NCI-H1436 treated with DMSO at 0.1 percent for 48 hours (cell line): ENCODE measurements at regions not wholly inside any gene's neighbourhood (a gene's known extent, or its start where the extent isn't known, plus 50 kb on each side); places are given as distances from the start of the nearest gene placed in this dataset.

Experiments
- DNase-seq: peaks from one replicate; lab custom pipeline; 2025; lab: John Stamatoyannopoulos, UW

DNA sequence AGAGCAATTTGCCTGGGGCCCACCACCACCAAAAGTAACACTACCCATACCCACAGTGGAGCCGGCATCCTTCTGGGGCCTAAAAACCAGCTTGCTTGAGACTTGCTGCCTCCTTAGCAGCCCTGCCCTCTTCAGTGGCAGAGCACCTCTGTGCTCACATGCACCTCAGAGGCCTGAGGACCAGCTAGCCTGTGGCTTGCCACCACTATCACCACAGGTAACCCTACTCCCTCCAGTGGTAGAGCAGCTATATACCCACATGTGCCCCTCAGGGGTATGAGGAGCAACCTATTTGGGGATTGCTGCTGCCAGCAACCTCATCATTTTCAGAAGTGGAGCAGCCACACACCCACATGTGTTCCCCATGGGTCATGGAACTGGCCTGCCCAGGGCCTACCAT is 111.4 kb upstream of the SPRY2 start:
- no peak for DNase-seq

DNA sequence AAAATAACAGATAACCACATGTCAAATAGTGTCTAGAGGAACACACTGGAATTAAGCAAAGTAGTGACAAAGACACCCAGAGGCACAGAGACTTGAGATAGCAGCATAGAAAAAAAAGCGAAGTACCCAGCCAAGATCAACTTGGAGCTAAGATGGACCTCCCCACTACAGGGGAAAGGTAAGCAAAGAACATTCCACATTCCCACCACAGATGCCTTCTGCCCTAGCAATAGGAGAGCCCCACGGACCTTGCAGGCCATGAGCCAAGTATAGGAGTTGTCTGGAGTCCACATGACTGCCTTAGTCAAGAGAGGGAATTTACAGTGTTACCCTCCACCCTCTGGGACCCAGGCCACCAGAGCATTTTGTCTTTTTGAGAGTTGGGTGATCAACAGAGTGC is 110.7 kb upstream of the SPRY2 start:
- no peak for DNase-seq

DNA sequence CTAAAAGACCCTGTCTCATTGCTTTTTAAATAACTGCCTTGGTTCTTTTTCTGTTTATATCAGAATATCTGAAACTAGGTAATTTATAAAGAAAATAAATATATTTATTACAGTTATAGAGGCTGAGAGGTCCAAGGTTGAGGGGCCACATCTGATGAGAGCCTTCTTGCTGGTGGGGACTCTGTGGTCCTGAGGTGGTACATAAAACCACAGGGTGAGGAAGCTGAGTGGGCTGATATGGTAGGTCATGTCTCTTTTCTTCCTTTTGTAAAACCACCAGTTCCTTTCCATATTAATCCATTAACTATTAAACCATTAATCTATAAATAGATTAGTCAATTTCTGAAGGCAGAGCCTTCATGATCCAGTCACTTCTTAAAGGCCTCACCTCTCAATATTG is 109.5 kb upstream of the SPRY2 start:
- no peak for DNase-seq

DNA sequence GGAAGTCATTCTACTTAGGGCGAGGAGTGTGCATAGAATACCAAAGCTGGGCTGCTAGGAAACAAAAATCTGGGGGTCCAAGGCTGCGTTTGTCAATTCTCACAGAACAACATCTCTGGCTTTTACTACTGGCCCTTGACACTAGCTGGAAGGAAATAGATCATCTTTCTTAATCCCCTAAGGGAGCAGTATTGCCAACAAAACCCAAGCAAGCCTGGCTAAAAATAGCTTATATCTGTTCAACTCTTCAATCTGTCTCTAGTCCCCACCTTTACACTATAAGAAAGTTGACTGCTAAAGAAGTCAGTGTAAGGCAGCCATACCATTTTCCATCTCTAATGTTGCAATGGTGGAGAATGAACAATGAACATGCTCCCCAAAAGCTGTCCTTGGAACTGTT is 107.8 kb upstream of the SPRY2 start:
- DNase-seq: no peak

DNA sequence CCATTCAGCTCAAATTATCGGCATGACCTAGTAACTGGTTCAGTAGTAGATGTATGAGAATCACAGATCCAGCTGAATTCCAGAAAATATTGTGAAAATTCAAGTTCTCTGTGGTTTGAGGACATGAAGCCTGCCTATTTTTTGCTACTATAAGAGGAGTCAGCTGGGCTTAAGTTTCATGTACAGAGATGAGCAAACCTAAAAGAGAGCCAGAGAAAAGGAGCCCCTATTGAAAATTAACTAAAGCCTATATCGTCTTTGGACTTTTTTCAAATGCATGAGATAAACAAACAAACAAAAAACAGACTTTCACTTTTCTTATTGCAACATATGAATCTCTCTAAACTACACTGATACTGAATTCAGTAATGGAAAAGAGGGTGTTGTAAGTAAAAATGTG is 106.8 kb upstream of the SPRY2 start:
- no peak for DNase-seq

DNA sequence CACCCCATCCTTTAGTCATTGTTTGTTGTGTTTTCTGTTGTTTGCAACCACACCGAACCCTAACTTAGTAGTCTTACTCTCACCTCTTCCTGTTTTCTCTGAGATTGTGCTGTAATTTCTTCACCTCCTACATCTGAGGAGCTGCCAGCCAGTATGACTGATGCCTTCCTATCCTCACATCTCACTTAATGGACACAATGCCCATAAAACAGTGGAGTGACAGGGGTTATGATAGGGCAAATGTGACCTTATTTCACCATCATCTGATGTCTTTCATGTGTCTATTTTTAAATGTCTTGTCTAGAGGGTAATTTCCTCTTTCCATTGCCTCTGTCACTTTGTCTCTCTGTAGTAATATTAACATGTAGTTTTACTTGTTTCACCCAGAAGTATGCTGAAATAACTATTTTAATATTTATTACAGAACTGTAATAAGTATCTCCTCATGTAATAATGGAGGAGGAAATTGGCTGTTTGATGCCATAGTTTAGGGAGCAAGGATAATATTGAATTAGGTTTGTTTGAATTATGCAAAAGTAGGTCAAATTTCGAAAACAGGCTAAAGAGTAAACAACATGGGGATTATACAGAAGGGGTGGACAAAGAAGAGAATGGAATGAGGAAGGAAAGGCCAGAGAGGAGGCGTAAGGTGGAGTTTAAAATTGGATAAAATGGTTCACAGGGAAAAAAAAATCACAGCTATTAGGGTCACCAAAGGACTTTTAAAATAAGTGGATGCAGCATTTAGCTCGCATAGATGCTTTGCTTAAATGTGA is 103.5 kb upstream of the SPRY2 start:
- no peak for DNase-seq

DNA sequence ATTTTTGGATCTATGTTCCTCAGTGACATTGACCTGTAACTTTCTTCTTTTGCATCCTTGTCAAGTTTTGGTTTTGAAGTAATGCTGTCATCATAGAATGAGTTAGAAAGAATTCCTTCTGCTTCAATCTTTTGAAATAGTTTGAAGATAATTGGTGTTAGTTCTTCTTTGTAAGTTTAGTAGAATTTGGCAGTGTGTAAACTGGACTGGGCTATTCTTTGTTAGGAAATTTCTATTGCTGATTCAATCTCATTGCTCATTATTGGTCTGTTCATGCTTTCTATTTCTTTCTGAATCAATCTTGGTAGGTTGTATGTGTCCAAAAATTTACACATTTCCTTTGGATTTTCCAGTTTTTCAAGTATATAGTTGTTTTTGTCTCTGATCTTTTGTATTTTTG is 101.7 kb upstream of the SPRY2 start:
- DNase-seq: no peak

DNA sequence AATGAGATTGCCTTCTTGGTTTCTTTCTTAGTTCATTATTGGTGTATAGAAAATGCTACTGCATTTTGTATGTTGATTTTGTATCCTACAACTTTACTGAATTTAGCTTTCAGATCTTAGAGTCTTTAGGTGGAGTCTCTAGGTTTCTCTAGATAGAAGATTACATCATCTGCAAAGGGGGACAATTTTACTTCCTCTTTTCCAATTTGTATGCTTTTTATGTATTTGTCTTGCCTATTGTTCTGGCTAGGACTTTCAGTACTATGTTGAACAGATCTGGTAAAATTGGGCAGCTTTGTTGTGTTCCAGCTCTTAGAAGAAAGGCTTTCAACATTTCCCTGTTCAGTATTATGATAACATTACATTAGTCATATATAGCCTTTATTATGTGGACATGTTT is 101.0 kb upstream of the SPRY2 start:
- DNase-seq: no peak

DNA sequence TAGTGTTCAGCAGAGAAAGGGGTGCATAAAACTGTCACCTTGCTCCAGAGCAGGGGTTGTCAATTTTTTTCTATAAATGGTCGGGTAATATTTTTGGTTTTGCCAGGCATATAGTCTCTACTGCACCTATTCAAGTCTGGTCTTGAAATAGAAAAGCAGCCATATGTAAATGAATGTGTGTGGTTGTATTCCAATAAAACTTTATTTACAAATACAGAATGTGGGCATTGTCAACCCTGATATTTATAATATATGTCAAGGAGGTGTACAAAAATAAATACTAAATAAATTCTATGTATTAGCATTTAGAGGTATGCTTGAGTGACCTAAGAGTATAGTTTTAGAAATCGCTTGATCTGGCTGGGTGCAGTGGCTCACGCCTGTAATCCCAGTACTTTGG is 97.6 kb upstream of the SPRY2 start:
- no peak for DNase-seq

DNA sequence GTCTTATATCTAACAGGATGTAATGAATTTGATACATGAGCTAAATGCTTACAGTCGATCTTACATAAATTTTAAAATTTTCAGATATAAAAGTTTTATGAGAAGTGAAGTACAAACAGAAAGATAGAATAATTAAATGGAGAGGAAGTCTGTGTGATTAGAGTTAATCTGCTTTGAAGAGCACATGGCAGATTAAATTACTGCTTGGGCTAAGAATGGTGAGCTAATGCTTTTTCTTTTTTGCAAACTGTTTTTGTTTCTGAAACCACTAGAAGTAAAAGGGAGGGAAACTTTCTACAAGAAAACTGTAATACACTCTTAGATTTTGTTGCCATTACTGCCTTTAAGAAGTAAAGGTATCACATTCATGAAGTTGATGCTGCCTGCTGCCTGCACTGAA is 96.3 kb upstream of the SPRY2 start:
- DNase-seq: no peak

DNA sequence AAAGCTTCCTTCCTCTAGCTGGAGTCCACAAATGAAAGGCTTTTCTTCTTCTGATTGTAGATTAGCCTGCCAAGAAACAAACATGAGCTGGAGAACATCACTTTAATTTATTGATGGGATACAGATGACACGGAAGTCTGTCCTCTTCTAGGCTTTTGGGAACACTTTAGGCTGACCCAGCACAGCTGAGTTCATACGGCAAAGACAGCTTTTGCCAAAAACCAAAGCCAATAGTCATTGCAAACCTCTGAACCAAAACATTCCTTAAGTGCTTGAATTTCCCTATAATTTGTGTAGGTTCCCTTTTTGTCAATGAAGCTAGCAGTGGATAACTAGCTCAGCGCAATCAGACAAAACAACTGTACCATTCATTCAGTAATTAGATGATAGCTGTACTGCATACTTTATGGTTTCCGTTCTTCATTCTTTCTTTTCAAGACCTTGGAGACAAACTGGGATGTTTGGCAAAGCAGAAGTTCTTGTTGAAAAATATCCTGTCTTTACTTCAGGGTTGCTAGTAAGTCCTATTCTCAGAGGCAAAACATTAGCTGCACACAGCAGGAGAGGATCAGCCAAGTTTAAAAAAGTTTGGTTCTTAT is 95.7 kb upstream of the SPRY2 start:
- DNase-seq: no peak

DNA sequence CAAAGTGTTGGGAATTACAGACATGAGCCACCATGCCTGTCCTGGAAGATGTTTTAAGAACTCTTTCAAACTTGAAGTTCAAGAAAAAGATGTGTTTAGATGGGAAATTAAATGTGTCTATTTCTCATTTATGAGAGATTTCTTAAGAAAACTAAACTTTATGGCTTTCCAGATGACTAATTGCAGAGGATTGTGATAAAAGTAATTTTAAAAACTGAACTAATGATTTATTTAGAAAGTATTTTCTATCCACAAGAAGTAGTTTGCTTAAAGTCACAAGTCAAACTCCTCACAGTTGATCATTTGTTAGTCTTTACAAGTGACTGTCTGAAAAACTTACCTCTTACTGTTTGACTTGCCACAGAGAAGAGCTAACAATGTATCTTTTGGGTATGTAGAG is 89.6 kb upstream of the SPRY2 start:
- no peak for DNase-seq

DNA sequence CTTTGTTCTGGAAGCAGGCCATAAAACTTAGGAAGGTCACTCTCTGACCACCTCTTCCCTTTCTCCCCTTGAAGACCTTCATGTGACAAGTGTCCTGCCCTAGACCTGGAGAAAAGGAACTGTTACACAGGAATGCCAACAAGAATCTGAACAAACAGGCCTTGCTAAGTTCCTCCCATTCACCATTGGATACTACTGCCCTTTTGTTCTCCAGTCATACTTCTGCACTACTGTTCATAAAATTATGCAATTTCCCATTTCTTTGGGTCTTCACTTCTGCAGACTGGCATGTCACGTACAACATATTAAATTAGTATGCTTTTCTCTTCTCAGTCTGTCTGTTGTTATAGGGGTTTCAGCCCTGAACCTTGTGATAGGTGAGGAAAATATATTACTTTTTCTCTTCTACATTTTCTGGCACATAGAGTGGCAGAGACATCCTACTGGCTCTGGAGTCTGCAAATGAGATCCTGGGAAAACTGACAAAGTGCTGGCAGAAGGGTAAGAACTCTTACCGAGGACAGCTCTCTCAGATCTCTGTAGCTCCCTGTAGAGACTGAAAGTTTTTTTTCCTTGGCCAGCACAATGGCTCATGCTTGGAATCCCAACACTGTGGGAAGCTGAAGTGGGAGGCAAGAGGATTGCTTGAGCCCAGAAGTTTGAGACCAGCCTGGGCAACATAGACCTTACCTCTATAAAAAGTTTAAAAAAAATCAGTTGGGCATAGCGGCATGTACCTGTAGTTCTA is 87.6 kb upstream of the SPRY2 start:
- DNase-seq: no peak

DNA sequence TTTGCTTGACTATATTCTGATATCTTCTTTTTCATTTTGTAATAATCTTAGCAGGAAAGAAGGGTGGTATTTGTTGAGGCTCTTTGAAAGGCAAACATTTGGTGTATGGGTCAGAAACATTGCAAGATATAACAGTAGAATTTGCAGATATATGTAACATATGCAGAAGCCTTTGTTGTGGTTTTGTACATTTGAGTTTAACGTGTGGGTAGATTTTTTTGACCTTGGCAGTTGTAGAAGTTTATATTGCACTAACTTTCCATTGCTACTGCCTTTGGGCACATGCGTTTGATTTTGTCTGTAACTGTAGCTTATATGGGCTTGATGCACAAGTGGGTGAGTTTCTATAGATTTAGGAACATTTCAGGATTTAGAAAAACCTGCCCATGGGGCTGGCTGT is 78.5 kb upstream of the SPRY2 start:
- no peak for DNase-seq

DNA sequence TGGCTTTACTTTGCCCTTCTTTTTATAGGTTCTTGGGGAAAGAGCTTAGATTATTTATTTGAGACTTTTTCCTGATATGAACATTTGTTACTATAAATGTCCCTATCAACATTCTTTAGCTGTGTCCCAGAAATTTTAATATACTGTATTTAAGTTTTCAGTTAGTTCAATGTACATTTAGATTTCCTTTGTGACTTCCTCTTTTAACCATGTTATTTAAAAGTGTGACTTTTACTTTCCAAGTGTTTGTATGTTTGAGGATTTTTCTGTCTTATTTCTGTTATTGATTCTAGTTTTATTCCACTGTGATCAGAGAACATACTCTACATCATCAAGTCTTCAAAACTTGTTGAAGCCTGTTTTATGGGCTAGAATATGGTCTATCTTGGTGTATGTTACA is 72.7 kb upstream of the SPRY2 start:
- no peak for DNase-seq

DNA sequence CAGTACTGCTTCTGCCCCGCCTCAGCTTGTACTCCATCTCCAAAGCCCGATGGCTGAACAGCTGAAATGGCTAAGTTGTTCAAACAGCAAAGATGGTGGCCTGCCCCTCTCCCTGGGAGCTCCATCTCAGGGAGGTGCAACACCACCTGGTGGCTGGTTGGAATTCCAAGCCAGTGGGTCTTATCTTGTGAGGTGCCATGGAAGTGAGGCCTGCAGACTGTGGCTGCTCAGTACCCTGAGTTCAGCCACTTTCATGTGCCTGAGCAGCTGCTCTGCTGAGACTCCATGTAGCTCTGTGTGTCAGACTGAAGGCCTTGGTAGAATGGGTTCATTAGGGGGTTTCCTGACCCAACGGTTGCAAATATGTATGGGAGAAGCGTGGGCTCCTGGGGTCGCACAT is 67.3 kb upstream of the SPRY2 start:
- no peak for DNase-seq

DNA sequence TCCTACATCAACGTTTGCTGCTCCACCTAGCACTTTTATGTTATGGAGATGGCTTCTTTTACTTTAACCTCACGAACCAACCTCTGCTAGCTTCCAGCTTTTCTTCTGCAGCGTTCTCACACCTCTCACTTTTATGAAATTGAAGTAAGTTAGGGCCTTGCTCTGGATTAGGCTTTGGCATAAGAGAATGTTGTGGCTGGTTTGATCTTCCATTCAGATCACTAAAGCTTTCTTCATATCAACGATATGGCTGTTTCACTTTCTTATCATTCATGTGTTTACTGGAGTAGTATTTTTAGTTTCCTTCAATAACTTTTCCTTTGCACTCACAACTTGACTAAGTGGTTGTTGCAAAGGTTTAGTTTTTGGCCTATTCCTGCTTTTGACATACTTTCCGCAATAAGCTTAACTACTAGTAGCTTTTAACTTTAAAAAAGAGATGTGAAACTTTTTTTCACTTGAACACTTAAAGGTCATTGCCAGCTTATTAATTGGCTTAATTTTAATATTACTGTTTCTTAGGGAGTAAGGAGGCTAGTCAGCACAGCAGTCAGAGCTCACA is 60.0 kb upstream of the SPRY2 start:
- no peak for DNase-seq

DNA sequence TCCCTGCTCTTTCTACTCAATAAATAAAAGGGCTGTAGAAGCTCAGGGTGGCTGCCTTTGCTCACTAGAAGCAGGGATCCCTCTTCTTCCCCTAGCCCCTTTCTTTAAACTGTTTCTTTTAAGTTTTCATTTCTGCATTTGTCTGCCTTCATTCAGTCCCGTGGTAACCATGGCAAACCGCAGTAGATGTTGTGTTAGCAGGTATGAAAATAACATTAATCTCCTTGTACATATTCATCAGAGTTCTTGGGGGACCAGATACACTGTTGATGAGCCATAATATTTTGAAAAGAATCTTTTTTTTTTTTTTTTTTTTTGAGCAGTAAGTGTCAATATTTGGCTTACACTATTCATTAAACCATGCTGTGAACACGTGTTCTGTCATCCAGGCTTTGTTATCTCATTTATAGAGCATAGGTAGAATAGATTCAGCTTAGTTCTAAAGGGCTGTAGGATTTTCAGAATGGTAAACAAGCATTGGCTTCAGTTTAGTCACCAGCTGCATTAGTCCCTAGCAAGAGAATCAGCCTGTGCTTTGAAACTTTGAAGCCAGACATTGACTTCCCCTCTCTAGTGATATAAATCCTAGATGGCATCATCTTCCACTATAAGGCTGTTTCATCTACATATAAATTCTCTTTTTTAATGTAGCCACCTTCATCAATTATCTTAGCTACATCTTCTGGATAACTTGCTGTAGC is 59.4 kb upstream of the SPRY2 start:
- no peak for DNase-seq

DNA sequence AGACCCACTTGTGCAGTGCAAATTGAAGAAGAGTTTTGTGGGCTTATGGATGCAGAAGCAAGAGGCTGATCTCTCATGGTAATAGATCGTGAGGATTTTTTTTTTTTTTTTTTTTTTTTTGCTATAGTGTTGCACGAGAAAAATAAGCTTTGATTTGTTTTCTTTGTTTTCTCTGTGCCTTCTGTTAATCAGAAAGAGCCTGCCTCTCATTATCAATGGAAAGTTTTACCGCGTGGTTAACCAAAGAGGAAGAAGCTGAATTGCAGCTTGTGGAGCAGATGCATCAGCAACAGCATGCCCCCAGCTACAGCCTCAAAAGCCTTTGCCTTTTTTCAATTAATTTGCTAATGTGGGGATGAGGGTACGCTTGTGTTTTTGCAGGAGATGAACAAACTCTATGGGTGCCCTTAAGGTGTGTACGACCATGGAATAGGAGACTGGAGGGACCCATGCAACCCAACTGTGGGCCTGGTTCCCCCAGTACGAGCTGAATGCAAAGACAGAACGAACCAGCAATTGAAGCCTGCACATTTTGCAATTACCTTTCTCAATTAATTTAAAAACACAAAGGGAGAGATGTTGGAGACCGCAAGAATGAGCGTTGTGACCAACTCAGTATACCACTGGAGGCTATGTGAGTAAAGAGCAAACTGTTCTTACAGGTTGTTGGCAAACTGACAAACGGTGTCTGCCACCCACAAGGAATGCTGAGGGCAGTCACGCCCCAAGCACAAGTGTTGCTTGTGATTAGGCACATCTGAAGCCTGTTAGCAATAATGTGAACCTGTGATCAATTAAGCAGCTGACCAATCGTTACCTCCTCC is 58.6 kb upstream of the SPRY2 start:
- no peak for DNase-seq
